GM18858 (cell line): ENCODE measurements at regions not wholly inside any gene's neighbourhood (a gene's known extent, or its start where the extent isn't known, plus 50 kb on each side); places are given as distances from the start of the nearest gene placed in this dataset.

Source experiments
- ATAC-seq: cut with Tn5 transposase; IDR thresholded peaks from one replicate; pipeline ENCODE4 v1.9.1; 2021; ENCODE audit not compliant: unreplicated experiment

DNA sequence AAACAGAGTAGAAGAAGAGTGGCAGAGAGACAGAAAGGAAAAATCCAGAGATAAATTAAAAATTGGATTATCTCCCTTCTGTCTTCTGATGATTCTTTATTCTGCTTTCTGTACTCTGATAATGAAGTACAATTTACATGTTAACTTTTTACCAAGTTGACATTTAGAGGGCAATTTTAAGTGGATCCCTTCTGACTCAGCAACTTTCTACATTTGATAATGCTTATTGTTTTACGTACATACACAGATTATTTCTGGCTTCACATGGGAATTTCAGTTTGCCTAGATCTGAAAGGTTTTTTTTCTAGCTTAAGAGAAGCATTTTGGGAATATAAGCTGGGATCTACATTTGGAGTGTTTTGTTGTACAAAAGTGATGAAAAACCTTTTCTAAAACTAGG is 491.3 kb downstream of the OTOL1 start:
- no peak for ATAC-seq

DNA sequence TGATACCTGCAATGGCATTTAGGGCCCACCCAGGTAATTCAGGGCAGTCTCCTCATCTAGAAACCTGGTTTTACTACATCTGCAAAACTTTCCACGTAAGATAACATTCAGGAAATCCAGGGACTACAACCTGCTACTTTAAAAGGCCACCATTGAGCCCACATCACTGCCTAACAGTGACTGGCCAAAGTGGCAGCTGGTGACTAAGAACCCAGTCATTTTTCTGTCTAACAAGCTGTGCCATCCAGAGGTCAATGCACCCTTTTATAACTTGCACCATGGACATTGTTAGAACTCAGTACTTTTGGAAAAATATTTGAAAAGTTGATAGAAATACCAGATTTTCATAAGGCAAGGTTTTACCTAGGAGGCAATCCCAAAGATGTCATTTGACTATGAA is 492.4 kb downstream of the OTOL1 start:
- no peak for ATAC-seq

DNA sequence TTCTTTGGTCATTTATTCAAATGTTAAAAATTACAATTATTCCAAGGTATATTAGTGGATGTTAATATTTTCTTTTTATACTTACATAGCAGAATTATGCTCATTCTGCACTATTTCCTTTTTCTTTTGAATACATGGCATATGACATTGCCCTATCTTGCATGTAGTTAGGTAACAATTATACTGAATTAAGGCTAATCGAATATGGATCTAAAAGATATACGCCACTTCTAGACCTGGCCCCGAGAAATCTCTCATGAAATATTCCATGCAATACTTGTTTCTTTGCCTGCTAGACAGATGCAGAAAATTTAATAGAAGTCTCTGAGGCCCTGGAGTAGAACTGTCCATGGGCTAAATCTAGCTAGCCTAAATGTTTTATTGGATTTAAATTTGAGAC is 493.4 kb downstream of the OTOL1 start:
- no peak for ATAC-seq

DNA sequence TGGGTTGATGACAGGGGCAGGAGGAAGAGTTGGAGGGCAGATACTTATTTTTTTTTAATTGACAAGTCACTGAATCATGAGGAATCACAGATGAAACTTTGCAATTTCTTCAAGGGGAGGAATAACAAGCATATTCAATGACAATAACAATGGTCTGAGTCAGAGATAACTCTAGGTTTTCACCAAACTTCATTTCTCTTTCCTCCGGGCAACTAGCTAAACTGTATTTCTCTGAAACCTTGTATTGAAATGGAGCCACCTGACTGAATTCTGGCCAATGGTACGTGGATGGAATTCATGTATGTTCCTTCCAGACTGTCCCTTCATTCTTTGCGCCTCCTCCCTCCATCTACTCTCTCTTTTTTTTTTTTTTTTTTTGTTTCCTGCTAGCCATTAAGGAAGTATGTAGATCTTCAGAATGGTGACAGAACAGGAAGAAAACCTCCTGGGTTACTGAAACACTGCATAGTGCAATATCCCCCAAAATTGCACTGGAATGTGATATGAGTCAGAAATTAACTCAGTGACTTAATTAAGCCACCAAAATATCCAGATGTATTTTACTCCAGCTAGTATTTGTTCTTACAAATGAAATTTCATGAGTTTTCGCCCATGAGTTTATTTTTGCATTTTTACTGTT is 495.4 kb downstream of the OTOL1 start:
- ATAC-seq, result no peak

DNA sequence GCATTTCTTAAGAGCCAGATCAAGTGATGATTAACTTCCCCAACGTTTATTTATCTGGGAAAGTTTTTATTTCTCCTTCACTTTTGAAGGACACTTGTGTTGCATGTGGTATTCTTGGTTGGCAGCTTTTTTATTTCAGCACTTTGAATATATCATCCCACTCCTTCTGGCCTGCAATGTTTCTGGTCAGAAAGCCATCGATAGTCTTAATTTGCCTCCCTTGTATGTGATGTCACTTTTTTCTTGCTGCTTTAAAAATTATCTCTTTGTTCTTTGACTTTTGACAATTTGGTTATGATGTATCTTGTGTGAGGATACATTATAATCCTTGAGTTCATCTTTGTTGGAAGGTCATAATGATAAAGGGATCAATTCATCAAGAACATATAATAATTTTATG is 503.2 kb downstream of the OTOL1 start:
- ATAC-seq, result no peak

DNA sequence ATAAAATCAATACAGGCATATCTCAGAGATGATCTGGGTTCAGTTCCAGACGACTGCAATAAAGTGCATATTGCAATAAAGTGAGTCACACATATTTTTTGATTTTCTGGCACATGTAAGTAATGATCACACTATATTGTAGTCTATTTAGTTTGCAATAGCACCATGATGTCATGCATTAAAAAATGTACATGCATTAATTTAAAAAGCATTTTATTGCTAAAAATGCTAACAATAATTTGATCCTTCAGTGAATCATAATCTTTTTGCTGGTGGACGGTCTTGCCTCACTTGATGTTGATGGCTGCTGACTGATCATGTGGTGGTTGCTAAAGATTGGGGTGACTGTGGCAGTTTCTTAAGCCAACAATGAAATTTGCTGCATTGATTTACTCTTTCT is 511.1 kb downstream of the OTOL1 start:
- no peak for ATAC-seq

DNA sequence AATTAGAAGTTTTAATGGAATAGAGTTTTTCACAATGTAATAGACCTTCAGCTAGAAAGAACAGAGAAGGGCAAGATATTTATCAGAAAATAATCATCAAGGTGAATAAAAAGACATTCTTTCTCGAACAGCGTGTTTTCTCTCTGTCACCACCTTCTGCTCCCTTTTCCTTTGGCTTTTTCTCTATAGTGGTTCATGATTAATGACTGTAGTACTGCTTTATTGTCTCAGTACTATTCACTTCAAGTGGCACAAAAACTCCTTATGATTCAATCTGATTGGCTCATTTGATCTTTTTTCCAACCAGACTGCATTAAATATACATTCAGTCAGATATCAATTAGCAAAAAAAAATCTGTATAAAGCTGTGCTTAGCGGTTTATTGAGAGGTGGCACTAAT is 516.0 kb downstream of the OTOL1 start:
- no peak for ATAC-seq

DNA sequence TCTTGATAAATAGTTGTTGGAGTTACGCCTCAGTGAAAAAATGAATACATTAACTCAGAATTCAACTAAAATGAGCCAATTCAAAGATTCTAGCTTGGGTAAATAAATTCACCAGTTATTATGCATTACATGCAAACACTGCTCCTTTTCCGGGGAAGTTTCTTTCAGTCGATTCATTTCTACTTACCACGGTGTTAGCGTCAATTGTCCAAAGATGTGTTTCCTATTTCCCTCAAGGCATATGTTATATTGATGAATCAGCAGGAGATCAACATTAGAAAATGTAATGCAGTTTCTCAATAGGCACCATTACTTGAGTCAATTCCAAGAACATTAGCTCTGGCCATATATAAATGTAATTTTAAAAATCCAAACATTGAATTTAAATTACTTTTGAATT is 517.7 kb downstream of the OTOL1 start:
- ATAC-seq, result no peak

DNA sequence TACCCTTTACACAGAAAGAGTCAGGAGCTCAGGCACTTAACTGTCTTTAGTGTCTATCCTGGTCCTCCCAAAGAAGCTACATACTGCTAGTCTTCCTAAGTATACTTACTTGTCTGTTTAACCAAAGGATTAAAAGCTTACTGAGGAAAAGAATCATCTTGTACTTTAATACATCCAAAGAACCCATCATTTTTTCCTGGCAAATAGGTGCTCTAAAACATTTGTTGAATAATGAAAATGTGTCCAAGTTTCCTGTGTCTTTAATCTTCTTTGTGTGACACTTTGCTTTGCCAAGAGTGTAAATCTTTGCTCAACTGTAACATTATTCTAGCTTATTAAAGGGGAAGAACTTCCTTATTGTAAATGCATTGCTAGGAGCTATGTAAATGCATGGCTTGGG is 519.2 kb downstream of the OTOL1 start:
- ATAC-seq, result no peak

DNA sequence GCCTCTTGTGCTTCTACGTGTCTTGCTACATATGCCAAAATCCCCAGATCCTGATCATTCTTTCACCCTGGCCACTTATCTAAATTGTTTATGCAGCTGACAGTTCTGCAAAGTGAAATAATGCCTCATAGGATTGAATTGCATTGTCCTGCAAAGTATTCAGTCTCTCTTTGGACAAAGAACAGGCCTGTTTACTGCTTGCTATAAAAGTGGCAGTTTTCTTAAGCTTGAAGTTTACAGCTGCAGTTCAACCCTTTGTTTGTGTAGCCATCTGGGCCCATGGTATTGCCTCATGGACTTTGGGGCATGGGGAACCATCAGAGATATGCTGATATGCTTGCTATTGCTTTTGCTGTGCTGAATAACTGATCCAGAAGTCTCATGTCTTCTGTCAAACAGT is 523.2 kb downstream of the OTOL1 start:
- ATAC-seq, result no peak

DNA sequence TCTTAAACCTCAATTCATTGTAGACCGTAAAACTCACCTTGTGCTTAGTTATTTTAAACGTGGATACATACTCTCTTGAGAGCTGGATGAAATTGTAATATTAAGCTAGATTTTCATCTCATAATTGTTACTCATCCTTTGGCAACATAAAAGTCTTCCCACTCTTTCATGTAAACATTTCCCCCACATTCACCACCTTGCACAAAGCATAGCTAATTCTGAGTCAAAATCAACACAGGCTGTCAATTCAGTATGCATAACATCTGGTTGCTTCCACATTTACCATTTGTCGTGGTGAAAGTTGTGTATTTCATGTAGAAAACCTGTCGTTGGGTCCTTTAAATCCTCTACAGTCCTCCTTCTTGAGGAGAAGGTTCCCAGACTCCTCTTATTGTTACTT is 524.6 kb downstream of the OTOL1 start:
- no peak for ATAC-seq

DNA sequence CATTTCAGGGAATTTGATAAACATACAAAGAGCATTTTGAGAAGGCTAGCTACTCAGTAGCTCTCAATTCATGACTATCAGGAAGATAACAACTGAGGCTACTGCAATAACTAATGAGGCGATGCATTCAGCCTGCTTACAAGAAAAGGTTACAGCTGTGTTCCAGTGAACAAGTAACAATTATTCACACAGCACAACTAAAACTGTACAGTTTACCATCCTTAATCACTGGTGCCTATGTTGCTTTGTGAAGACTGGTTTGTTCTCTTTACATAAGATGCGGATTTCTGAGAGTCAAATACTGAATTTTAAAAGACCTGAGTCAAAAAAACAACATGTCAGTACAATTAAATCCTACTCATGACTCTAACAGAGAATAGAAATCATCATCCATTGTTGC is 526.3 kb downstream of the OTOL1 start:
- ATAC-seq, result no peak

DNA sequence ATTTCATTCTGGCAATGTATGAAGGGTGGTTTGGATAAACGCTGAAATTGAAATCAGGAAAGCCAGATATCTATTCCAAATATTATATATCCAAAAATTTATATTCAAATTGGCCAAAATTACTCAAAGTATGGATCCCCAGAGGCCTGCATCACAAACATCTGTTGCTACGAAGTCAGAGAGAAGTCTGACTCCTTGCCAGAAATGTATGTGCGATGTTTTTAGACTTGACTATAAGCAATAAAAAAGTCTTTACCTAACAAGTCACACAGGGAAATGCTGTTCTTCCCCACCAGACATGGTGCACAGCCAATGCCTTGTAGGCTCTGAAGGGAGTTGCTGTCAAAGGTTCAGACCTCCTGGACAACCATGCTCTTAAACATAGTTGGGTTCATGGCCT is 533.1 kb downstream of the OTOL1 start:
- ATAC-seq, result no peak

DNA sequence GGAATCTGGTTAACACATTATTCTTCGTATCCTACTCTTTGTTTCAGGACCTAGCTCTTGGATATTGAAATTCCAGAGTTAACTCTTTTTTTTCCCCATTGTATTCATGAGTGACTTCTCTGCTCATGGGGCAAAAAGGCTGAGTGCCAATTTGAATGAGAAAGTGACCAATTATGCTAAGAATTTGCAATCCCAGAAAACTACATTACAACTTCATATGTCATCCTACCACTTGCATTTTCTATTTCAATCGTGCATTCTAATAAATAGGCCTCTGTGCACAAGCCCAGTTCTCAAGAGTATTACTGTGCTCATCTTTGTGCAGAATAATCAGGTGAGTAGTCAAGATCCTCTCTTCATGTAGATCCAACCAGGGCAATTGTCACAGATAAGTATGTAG is 537.8 kb downstream of the OTOL1 start:
- no peak for ATAC-seq

DNA sequence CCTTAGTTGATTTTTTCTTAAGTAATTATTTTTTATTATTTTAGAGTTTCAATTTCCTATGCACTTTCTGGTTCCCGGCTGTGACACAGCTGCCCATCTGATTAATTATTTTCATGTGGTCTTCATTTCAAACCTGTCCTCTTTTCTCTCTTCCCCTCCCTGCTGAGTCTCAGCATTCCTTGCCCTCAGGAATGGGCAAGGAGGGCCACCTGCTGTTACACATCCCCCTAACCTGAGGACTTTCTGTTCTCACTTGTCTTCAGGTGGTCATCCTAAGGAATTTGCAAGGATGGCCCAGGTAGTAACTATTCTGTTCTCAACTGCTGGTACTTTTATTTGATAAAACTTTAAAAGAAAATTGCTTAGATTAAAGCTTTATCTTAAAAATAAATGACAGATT is 545.0 kb downstream of the OTOL1 start:
- ATAC-seq, result no peak

DNA sequence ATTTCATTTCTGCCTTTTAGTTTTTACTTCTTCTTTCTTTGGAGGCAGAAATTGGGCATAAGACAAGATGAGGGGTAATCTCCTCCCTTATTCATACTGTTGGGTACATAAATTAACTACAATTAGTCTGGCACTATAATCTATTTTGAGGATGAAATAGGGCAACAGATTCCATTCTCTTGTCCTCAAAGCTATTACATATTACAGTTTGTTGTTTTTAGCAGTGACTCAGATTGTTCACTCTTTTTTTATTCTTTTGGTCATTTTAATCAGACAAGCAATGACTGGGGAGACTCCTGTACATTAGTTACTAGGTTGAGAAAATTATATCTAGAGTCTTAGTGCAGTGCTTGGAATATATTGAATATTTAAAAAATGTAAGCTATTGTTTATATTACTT is 556.0 kb downstream of the OTOL1 start:
- ATAC-seq, result no peak

DNA sequence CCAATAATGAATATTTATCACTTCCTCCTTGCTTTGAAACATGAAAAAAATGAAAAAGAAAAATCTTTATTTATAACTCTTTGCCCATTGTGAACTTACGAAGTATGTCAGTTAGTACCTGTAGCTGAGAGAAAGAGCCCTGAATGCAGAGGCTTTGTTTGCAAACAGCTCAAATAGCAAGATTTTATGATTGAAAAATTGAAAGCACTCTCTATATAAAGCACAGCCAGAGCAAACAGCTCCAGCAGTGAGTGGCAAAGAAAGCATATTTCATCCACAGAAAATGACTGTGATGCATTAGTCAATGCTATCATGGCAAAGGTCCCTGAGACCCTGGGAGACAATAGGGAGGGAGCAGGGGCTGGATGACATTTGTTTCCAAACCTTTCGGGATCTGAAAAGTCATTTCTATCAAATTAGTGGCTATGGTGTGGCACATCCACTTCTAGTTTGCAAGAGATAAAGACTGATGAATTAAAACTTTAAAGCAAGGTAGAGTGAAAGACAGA is 576.1 kb downstream of the OTOL1 start:
- ATAC-seq, result no peak

DNA sequence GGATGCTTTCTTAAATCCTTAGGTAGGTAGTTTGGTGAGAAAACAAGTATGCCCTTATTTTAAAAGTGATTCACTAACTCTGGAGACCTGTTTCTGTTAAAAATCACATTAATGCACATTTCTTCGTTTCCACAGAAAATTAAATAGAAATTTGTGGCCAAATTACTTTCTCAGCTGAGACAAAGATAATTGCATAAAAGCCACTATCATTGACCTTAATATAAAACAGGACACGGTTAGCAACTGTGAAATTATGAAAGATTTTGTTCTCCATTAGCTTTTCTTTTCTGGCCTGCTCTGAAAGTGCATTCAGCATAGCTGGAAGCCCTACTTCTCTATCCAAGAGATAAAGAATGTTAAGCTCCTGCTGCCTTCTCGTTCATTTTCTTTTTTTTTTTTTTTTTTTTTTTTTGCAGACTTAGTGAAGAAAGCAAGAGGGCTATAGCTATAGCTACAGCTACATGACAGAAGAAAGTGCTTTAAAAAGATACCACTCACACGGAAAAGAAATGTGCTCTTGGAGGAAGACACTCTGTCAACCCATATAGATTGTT is 576.9 kb downstream of the OTOL1 start:
- no peak for ATAC-seq

DNA sequence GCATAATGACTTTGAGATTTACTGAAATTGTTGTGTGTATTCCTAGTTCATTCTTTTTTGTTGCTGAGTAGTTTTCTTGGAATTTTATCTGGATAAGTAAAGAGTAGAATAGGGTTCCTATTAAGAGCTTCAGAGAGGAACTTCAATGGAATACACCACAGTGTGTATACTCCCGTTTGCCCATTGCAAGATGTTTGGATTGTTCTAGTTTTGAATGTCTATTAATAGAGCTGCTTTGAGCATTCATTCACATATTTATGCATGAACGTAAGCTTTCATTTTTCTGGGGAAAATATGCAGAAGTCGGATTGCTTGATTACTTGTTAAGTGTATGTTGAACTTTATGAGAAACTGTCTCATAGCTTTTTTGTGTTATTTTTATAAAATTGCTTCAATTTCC is 580.5 kb downstream of the OTOL1 start:
- no peak for ATAC-seq

DNA sequence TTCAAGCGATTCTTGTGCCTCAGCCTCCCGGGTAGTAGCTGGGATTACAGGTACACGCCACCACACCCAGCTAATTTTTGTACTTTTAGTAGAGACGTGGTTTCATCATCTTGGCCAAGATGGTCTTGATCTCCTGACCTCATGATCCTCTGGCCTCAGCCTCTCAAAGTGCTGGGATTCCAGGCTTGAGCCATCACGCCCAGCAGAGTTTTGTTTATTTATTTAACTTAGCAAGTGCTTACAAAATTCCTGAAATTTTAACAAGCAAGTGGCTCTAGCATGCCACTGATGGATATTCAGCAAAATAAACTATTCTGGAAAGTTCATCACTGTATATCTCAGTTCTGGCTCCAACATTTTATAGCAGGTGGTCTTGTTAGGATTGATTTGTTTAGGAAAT is 585.9 kb downstream of the OTOL1 start:
- no peak for ATAC-seq

DNA sequence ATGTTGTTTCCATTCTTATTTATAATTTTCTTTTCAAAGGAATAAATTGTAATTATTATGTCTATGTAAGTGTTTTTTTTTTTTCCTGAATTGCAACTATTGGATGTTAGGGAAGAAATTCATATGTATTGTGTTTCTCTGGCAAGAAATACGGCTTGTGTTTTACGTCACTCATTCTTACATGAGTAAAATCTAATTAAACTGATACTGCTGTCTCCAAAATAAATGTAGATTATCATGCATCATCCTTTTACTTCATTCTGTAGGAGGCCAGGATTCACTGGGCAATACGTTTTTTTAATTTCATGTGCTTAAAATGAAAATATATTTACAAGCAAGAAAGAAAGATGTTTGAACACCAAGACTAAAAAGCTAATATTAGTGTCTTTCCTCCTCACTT is 590.8 kb downstream of the OTOL1 start:
- no peak for ATAC-seq

DNA sequence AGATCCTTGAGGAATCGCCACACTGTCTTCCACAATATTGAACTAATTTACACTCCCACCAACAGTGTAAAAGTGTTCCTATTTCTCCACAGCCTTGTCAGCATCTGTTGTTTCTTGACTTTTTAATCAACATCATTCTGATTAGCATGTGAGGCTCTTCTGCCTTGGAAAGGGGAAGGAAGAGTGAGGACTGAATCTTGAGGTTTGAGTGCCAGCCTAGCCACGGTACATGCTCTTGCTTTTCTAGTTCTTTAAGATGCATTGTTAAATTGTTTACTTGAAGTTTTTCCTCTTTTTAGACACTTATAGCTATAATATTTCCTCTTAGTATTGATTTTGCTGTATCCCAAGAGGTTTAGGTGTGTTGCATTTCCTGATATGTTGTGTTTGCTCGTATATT is 596.1 kb downstream of the OTOL1 start:
- ATAC-seq, result no peak

DNA sequence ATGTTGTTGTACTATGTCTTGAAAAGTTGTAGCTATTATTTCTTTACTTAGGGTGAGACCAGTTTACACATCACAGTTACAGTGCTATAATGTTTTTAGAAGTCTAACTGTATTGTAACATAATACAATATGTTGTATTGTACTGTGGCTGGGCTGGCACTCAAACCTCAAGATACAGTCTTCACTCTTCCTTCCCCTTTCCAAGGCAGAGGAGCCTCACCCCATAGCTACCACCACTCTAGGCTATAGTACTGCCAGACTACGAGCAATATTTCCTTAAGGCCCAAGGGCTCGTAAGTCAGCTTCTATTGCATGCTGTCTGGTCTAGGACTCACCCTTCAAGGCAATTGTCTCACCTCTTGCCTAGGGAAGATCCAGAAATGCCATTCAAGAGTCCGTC is 597.7 kb downstream of the OTOL1 start:
- no peak for ATAC-seq
